Ectodermal cell (in vitro differentiated cells): ENCODE measurements at regions not wholly inside any gene's neighbourhood (a gene's known extent, or its start where the extent isn't known, plus 50 kb on each side); places are given as distances from the start of the nearest gene placed in this dataset.

Source experiments
- H3K27ac ChIP-seq: 2 replicates; pipeline ENCODE4 v1.7.0; 2013; ENCODE audit warnings: mild to moderate bottlenecking, low read depth, low read length; ENCODE audit not compliant: insufficient read depth, poor library complexity, severe bottlenecking
- H3K27me3 ChIP-seq: 2 replicates; pipeline ENCODE4 v1.7.0; 2013; ENCODE audit warnings: mild to moderate bottlenecking, low read length; ENCODE audit not compliant: insufficient read depth, control insufficient read depth, poor library complexity, severe bottlenecking
- H3K36me3 ChIP-seq: one replicate; pipeline ENCODE4 v1.7.0; 2013; ENCODE audit warnings: low read length; ENCODE audit not compliant: control insufficient read depth, insufficient read depth
- H3K4me1 ChIP-seq: one replicate; pipeline ENCODE4 v1.7.0; 2013; ENCODE audit warnings: low read length; ENCODE audit not compliant: control insufficient read depth, insufficient read depth
- H3K4me3 ChIP-seq: 2 replicates; pipeline ENCODE4 v1.7.0; 2013; ENCODE audit warnings: low read depth, low read length, control low read depth; ENCODE audit not compliant: insufficient read depth
- H3K9me3 ChIP-seq: 2 replicates; pipeline ENCODE4 v1.7.0; 2013; ENCODE audit warnings: mild to moderate bottlenecking, low read length, moderate library complexity; ENCODE audit not compliant: control insufficient read depth
- WGBS, 2 experiments: methylation state at CpG; one replicate each; pipeline ENCODE4 v1.1.7; 2013; ENCODE audit warnings: missing lambda C conversion rate in 2 of 2; 5-methylcytosine and 5-hydroxymethylcytosine counted together

- Histone ChIP-seq H3K27ac (no peak overlapping the region), H3K4me3 (no peak overlapping the region), H3K27me3 (no peaks in the 10 kb centered on the region), H3K9me3 (no peaks in the 10 kb centered on the region), H3K36me3 (no peaks in the 10 kb centered on the region), H3K4me1 (no peaks in the 10 kb centered on the region)
- WGBS, 2 experiments, result 88 to 94% methylated on average over 4 of the region's 4 CpGs
Measured at GRCh38 chr1:115398745-115399144, 60.7 kb upstream of the NGF start.
